Calu3 (cell line): ENCODE measurements at regions not wholly inside any gene's neighbourhood (a gene's known extent, or its start where the extent isn't known, plus 50 kb on each side); places are given as distances from the start of the nearest gene placed in this dataset.

Source experiments
- BruUV-seq: library from RNA; stranded (reverse); fragments of 400-500 nt; replicated peaks from 2 replicates; lab custom pipeline; 2021; lab: Mats Ljungman, UMichigan
- CTCF ChIA-PET: fragments of 300-600 bp; sonication (Branson Sonifier 250); formaldehyde crosslinking; loops from one replicate; lab custom pipeline; 2022; ENCODE audit warnings: antibody characterized with exemption; lab: Charles Lee
- DNase-seq: peaks from one replicate; pipeline ENCODE4 v3.0.0; 2022
- H3K27ac Mint-ChIP-seq: one replicate; pipeline ENCODE4 v1.8.0; 2022; ENCODE audit warnings: mixed read lengths; ENCODE audit not compliant: unreplicated experiment
- H3K27me3 Mint-ChIP-seq: one replicate; pipeline ENCODE4 v1.8.0; 2022; ENCODE audit warnings: mixed read lengths; ENCODE audit not compliant: unreplicated experiment
- H3K36me3 Mint-ChIP-seq: one replicate; pipeline ENCODE4 v1.8.0; 2022; ENCODE audit warnings: mild to moderate bottlenecking, moderate library complexity, mixed read lengths; ENCODE audit not compliant: insufficient read depth, unreplicated experiment
- H3K4me1 Mint-ChIP-seq: one replicate; pipeline ENCODE4 v1.8.0; 2022; ENCODE audit warnings: mild to moderate bottlenecking, low read depth, mixed read lengths; ENCODE audit not compliant: unreplicated experiment
- H3K4me3 Mint-ChIP-seq: one replicate; pipeline ENCODE4 v1.8.0; 2022; ENCODE audit warnings: mild to moderate bottlenecking, low read depth, moderate library complexity, mixed read lengths; ENCODE audit not compliant: unreplicated experiment
- H3K9me3 Mint-ChIP-seq: one replicate; pipeline ENCODE4 v1.8.0; 2022; ENCODE audit warnings: low read depth, mixed read lengths; ENCODE audit not compliant: unreplicated experiment
- CTCF ChIP-seq: fragments of 200-600 bp; IDR thresholded peaks from one replicate; pipeline ENCODE4 v1.8.0; 2022; ENCODE audit warnings: antibody characterized with exemption; ENCODE audit not compliant: unreplicated experiment
- intact Hi-C: fragments of 100-400 bp; cut with micrococcal nuclease; formaldehyde crosslinking; loops from one replicate; pipeline ENCODE4 v1.10.0; 2022; ENCODE audit not compliant: unreplicated experiment

DNA sequence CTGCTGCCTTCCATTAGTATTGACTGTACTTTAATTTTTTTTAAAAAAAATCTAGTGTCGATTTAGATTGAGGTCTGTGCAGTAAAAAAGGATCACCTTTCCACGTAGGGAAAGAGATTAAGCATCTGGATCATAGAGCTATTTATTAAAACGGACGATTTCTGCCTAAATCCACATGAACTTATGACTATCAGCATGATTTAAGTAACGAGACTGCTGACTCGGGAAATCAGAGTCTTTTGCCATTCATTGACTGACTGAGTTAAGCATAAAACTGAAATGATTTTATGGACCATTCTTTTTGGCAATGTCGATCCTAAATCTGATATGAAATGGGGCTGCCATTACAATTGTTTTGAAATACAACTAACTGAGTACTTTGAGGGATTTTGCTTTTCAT, 261.7 kb downstream of the SAMD5 start:
- BruUV-seq: no TSS peak
- CTCF ChIA-PET: interaction anchor here (0.5 kb wide), 1 partner anchor 567 kb away, joined by 4 read pairs; no protein-coding TSS in a partner anchor
- H3K4me3 Mint-ChIP-seq: no peak overlapping the region
- H3K27ac Mint-ChIP-seq: no peak overlapping the region
- no peaks in the 10 kb centered on the region for H3K27me3 Mint-ChIP-seq
- H3K36me3 Mint-ChIP-seq: no peaks in the 10 kb centered on the region
- intact Hi-C loops: no loop called here
- TF ChIP-seq CTCF: no peak
- peaks cover 7% of the 10 kb centered on the region for H3K9me3 Mint-ChIP-seq
- DNase-seq: no peak
- no peaks in the 10 kb centered on the region for H3K4me1 Mint-ChIP-seq

- H3K9me3 Mint-ChIP-seq: peaks cover 3% of the 10 kb centered on the region
- no peaks in the 10 kb centered on the region for H3K4me1 Mint-ChIP-seq
- CTCF ChIA-PET: no interaction called here
- no peak for DNase-seq
- H3K4me3 Mint-ChIP-seq: no peak overlapping the region
- no peak for TF ChIP-seq CTCF
- no peak overlapping the region for H3K27ac Mint-ChIP-seq
- intact Hi-C loops: no loop called here
- H3K27me3 Mint-ChIP-seq: no peaks in the 10 kb centered on the region
- no peaks in the 10 kb centered on the region for H3K36me3 Mint-ChIP-seq
- BruUV-seq: no TSS peak
Observed at GRCh38 chr6:147772724-147773123, 264.2 kb downstream of the SAMD5 start.

DNA sequence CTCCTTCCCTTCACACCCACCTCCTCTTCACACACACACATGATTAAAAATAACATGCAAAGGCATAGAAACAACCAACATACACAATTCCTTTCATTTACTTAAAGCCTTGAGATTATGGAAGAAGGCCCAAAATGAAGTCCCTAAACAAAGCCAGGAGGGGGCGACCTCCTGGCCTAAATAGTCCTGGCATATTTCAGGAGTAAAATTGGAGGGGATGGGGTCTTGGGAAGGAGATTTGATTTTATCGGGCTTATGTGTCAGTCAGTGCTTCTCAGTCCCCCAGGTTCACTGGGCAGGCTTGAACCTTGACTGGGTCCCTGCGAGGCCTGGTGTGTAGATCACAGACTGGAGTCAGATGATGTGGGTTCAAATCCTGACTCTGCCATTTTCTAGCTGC, 266.4 kb downstream of the SAMD5 start:
- intact Hi-C loops: no loop called here
- no peaks in the 10 kb centered on the region for H3K4me1 Mint-ChIP-seq
- CTCF ChIA-PET: no interaction called here
- TF ChIP-seq CTCF: no peak
- no peaks in the 10 kb centered on the region for H3K27me3 Mint-ChIP-seq
- peaks cover 3% of the 10 kb centered on the region for H3K9me3 Mint-ChIP-seq
- no peak overlapping the region for H3K27ac Mint-ChIP-seq
- no peak overlapping the region for H3K4me3 Mint-ChIP-seq
- H3K36me3 Mint-ChIP-seq: no peaks in the 10 kb centered on the region
- no TSS peak for BruUV-seq
- DNase-seq: no peak

DNA sequence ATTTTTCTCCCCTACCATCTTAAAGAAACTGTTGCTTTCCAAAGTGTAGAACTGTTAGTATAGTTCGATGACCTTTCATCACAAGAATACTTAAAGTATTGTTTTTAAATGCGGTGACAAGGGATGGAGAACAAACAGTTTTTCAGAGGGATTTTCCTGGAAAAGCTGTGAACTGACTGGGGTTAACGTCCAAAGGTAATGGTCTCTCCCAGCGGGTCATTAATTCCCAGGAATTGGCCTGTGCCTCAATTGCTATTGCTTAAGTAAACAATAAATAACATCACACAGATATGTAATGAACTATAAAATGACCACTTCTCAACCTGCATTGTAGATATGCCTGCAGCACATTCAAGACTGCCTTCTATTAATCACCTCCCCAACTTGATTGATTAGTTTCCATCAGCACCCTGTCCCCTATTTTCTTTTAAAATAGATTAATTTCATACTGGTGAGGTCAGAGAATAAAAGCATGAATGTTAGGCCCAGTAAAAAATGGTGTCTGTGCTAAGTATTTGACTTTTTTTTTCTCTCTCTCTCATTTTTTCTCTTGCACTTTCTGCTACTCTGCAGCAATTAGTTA, 268.2 kb downstream of the SAMD5 start:
- intact Hi-C loops: no loop called here
- CTCF ChIA-PET: no interaction called here
- H3K4me3 Mint-ChIP-seq: no peak overlapping the region
- H3K9me3 Mint-ChIP-seq: peaks cover 3% of the 10 kb centered on the region
- DNase-seq: no peak
- BruUV-seq: no TSS peak
- no peak overlapping the region for H3K27ac Mint-ChIP-seq
- no peaks in the 10 kb centered on the region for H3K27me3 Mint-ChIP-seq
- TF ChIP-seq CTCF: no peak
- no peaks in the 10 kb centered on the region for H3K4me1 Mint-ChIP-seq
- H3K36me3 Mint-ChIP-seq: no peaks in the 10 kb centered on the region
